Stimulated activated CD8-positive, alpha-beta memory T cell treated with anti-CD3 and anti-CD28 coated beads, Interleukin-7, amount 100 ng/mL, for 24 hours (primary cell): ENCODE measurements at regions not wholly inside any gene's neighbourhood (a gene's known extent, or its start where the extent isn't known, plus 50 kb on each side); places are given as distances from the start of the nearest gene placed in this dataset.

ENCODE experiments used
- DNase-seq: peaks from one replicate; pipeline ENCODE4 v3.0.0-alpha.2; 2020; ENCODE audit warnings: low read depth

DNA sequence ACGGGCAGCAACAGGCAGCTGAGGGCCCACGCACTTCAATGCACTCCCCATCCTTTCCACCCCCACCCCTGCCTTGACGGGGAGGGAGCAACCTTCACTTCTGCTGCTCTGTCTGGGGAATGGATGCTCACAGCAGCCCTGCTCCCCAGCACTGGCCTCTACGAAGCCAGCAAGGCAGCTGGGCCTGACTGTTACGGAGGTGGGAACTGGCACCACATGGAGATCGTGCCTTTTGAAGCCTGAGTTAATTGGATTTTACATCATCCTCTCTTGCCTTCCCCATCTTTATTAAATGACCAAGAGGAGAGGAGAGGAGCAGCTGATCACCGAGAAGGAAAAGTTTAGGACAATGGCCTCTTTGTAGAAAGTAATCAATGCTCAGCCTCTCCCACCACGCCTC lies 187.0 kb upstream of the RPL38 start:
- no peak for DNase-seq

DNA sequence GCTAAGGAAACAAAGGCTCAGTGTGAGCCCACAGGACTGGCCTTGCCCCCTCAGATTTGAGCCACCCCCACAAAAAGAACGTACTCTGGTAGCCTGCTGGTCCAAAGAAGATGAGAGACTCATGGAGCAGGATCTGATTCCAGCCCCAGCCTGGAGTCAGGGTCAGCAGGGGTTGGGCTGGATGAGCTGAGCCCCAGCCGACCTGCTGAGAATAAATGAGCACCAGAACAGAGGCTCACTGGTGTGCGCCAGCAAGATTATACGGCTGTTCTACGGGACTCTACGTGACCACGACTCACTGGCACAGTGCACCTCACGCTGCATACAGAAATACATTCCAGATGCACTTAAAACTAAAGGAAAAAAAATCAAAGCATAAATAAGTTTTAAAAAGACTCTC lies 186.0 kb upstream of the RPL38 start:
- no peak for DNase-seq

DNA sequence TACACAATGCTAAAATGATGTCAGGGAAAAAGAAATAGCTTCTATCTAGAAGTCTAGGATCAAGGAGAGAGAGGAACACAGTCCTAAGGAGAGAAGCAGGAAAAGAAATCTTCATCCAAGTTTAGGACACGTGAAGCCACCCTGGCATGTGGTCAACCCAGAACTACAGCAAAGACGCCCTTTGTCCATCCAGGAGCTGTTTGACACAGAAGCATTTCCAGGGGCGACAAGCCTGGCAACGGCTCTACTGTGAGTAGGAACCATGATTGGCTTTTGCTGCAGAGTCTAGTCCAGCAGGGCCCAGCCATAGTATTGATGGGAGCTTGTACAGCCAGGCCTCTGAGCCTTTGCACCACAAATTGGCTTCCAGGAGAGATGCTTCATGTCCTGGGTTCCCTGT lies 185.4 kb upstream of the RPL38 start:
- DNase-seq = no peak

DNA sequence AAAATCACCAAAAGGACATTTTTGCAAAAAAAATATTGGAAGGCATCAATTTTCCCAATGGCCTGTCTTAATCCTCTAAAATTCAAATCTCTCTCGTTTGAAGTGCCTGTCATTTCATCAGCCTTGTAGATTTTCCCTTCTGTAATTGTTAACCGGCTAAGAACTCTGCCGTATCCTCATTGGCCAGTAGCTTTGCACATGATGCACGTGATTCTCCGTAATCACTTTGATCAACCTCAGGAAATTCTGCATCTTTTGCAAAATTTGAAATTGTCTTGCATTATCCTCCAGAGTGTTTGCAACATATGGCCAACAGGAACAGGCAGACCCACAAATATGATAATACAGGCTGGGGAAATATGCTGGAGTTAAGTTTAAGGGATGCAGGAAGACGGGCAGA lies 184.2 kb upstream of the RPL38 start:
- DNase-seq = no peak

DNA sequence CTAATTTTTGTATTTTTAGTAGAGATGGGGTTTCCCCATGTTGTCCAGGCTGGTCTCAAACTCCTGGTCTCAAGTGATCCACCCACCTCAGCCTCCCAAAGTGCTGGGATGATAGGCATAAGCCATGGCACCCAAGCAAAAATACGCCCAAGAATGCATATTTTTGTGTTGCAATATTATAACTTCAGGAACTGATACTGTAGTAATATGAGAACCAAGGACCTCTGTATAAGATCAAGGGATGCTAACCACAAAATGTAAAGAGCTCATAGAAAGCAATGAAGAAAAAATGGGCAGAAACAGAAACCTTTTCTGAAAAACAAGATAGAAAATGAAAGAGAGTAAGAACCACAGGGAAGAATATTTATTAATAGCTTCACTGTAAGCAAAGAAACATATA lies 183.6 kb upstream of the RPL38 start:
- no peak for DNase-seq

DNA sequence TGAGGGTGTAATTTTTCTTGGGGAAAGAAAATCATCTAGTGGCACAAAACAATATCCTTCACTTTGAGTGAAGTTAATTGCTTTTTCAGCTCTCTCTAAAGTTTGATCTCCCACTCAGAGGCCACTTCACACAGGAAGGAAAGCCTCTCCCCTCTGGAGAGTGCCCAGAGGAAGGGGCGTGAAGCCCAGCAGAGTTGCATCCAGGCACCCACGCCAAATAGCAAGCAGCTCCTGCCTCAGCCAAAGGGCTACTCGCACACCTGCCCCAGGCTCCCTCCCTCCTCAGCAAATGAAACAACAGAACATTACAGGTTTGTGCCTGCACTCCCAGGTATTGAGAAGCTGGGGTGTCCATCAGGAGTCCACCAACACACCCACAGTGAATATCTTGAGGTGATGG lies 183.0 kb upstream of the RPL38 start:
- no peak for DNase-seq

DNA sequence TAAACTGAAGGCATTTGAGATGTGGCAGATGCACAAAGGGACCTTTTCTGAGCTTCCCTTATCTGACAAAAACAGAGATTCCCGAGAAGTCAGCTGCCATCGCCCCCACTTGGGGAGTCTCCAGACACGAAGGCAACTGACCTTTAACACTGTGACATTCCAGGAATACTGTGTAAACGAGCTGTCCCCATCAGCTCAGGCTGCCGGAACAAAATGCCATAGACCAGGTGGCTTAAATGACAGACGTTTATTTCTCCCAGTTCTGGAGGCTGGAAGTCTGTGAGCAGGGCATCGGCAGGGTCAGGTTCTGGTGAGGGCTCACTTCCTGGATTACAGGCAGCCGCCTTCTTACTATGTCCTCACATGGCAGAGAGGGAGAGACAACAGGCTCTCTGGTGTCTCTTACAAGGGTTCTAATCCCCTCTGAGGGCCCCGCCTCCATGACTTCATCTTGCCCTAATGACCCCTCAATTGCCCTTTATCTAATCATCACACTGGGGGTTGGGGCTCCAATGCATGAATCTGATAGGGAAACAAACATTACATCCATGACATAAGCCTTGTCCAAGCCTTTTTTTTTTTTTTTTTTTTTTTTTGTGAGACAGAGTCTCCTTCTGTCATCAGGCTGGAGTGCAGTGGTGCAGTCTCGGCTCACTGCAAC lies 178.5 kb upstream of the RPL38 start:
- DNase-seq = no peak

DNA sequence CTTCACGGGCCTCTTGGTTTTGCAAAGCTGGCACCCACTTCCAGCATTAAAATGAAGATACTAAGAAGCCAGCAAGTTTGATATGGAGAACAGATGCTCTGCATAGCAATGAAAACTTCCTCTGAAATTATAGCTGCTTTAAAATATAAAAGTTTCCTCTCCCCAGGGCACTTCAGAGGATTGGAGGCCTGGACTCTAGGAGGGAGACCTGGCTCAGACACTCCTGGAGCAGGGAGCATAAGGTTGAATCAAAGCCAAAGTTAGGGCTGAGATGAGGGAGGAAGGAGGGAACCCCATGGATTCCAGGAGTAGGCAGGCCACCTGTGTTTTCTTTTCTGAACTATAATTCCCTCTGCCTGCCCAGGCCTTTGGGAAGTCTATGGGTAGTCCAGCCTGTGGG lies 176.0 kb upstream of the RPL38 start:
- DNase-seq = no peak

DNA sequence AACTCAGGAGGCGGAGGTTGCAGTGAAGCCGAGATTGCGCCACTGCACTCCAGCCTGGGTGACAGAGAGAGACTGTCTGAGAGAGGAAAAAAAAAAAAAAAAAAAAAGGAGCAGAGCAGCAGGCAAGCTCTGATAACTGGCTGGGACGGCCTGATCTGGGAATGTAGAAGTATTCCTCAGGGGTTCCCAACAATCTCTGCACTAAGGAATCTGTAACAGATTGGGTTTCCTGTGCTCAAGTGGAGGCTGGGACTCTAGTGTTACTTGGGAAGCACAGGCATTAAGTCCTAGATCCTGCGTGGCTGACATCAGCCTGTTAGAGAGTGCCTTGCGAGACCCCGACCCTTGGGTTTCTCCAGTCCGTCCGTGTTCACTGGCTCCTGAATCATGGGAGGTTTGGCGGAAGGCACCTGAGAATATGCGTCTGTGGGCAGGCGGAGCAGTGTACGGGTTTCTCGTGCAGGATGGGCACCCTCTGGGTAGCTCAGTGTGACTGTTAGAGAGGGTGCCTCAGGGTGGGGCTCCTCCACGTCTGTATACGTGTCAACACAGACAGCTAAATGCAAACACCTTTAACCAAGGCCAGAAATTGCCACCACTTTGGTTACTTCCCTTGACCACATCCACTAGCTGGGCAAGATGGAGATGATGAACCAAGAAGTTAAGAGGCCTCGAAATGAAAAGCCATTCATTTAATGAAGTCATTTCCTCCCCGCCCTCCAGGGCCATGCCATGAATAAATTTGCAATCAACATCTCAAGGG lies 174.9 kb upstream of the RPL38 start:
- DNase-seq = no peak

DNA sequence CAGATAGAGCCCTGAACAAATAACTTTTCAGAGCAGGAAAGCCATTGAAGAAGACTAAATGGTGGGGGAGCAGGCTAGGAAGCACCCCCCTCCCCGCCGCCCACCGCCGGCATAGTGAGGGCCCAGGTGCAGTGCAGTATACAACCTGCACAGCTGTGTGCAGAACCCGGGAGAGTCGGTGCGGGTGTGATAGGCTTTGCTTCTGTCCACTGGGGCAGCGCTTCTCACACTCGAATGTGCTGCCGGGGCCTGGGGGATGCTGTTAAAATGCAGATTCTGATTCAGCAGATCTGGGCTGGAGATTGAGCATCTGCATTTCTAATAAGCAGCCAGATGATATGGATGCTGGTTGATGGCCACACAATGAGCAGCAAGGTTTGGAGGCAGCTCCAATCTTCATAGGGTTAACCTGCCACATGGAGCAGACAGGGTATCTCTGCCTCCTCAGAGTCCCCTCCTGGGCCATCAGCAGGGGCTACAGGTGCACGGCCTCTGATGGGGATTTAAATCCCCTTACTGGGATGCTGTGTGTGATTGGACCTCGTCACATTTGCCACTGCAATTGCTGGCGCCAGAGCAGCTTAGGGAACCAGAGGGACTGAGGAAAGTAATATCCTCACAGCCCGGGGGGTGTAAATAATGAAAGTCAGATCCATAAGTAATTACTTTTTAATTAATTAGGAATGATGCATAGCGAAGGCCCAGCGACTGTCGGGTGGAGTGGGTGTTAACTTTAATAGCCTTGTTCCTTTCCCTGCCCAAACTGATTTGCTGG lies 172.0 kb upstream of the RPL38 start:
- DNase-seq = no peak

DNA sequence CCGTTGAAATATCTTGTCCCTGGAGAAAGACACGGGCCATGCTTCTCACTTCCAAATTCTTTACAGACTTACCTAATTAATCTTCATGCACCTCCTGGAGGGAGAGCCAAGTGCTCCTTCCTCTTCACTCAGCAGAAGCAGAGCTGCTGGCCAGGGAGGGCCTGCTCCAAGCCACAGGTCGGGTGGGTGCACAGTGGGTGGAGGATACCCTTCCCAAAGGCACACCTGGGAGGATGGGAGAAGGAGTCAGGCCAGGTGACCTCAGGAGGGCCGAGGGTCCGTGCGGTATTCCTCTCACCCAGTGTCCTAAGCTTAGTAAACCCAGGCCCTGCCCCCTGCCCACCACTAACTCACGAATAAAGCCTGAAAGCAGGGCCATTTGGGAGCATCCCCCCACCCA lies 171.3 kb upstream of the RPL38 start:
- DNase-seq = no peak

DNA sequence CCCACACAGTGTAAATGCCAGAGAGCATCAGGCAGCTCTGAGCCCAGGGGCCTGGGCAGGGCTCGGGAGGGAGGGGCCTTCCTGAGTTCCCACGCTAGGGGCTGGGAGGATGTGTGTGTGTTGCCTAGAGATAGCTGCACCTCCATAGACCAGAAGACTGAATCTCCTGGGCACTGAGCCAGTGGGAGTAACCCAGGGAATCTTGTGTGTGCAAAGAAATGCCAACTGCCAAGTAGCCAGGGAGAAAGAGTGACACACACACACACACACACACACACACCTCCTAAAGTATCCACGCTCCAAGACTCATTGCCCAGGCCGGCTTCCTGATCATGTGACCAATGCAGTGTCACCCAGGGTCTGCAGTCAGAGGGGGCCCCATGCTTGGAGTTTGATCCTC lies 166.2 kb upstream of the RPL38 start:
- DNase-seq = no peak

DNA sequence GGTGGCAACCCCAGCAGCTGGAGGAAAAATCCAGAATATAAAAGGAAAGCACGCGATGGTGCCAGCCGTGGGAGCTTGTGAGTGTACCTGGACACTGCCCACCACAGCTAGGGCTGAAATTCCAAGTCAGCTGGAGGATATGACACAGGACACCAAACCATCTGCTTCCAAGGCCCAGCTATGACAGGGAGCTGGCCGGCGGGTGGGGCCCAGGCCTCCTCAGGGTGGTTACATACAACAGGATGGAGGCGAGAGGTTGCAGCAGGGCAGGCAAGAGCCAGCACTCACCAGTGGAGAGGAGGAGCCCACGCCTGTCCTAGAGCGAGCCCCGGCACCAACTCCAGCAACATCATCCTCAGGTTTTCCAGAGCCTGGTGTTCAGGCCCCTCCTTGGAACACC lies 163.2 kb upstream of the RPL38 start:
- no peak for DNase-seq

DNA sequence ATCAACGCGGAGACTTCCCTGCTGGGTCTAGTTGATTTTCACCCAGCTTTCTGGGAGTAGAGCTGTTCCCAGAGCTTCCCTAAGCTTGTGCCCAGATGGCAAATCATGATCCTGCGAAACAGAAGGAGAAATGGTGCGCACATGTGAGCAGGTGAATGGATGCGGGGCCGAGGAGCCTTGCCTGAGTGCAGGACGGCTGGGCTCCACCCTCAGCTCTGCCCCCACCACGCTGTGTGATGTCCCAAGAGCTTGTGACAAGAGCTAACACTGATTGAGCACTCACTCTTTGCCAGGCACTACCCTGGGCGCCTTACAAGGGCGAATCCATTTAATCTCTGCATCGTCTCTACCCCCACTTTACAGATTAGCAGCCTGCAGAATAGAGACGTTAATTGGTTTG lies 162.7 kb upstream of the RPL38 start:
- no peak for DNase-seq

DNA sequence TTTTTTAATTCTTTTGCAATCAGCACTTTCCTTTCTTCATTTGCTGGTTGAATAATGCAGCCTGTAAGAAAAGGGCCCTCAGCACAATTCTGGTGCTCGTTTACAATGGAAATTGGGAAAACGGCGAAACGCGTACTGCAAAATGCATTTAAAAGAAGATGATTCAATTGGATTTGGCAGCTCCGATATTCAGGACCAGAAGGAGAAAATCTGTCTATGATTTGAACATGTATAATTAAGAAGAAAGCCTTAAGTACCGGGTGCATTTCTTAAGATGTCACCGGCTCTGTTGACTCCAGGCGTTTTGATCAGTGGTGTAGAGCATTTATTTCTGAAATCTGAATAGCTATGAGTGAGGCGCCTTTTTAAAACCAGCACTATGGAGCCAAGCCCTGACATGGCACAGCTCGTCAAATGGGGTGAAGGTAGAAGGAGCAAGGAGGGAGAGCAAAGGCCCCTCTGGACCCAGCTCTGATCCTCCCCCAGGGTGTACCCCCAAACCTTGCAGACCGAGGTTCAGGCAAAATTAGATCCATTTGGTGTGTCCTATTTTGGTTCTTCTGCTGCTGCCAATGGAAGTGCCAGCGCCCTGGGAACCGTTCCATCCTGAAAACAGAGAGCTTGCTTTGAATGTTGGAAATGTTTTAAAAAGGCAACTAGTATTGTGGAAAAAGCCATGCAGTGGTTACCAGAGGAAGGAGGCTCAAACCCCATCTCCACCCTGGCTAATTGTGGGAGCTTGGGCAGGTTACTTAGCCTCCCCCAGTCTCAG lies 161.4 kb upstream of the RPL38 start:
- DNase-seq = no peak

DNA sequence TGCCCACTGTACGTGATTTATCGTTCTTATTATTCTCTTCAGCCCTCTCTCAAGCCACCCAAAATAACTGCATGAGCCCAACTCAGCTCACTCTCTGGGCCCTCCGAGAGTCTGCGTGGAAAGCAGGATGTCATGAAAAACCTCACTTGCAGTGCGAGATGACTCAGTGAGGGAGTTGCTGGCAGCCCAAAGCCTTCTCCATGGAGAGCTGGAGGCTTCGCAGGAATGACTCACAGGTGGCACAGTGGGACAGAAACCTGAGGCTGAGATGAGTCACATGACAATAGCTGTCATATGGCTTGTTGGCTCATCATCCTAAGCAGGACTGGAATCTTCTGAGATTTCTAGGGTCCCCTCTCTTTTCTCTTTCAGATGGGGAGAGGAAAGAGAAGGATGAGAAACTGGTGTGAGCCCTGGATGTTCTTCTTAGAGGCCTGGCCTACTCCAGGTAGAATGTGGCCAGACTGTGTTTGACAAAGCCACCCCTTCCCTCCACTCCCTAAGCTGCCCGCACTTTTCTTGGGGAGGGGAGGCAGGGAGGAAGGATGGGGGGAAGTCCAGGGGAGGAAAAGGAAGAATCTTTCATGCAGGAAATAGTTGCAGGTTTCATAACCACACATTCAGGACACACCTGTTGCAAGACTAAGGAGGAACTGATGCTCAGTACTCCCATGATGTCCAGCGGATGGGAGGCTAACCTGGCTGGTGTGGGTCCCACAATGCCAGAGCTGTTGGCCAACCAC lies 160.6 kb upstream of the RPL38 start:
- peak; percentile 18 for DNase-seq

DNA sequence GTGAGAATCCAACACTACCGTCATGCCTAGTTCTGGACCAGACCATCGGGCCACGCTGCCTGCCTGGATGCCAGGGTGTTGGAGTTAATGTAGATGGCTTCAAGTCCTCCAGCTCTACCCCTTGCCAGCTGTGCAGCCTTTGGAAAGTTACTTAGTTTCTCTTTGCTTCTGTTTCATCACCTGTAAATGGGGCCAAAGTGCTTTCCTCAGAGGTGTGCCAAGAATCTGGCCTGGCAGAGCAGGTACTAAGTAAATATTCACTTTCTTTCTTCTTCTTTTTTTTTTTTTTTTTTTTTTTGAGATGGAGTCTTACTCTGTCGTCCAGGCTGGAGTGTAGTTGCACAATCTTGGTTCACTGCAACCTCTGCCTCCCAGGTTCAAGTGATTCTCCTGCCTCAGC lies 159.5 kb upstream of the RPL38 start:
- DNase-seq = no peak

DNA sequence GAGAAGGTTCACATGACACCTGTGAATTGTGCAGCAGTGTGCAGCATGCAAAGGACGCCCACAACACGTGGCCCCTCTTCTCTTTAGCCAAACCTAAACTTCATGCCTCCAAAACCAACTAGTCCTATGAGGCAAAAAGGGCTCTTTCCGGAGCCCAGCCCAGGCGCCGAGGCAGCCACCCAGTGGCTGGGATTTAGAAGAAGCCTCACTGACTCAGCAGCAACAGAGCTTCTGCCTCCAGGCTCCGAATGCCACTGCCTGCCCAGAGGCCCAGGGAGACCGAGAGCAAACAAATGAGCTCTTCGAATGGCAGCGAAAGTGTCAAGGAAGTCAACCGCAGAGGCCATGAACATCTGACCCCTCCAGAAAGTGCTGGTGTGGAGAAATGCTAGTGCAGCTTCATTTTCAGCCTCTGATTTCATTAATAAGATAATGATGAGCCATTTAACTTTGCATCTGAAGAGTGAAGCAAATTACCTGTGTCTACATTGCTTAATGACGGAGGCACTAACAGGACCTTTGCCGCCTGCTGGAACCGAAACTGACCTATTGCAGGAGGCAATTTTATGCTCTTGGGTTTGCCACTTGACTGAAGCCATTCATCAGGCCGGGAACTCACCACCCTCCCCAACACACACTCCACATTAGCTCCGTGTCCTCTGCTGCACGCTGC lies 157.7 kb upstream of the RPL38 start:
- DNase-seq = no peak

DNA sequence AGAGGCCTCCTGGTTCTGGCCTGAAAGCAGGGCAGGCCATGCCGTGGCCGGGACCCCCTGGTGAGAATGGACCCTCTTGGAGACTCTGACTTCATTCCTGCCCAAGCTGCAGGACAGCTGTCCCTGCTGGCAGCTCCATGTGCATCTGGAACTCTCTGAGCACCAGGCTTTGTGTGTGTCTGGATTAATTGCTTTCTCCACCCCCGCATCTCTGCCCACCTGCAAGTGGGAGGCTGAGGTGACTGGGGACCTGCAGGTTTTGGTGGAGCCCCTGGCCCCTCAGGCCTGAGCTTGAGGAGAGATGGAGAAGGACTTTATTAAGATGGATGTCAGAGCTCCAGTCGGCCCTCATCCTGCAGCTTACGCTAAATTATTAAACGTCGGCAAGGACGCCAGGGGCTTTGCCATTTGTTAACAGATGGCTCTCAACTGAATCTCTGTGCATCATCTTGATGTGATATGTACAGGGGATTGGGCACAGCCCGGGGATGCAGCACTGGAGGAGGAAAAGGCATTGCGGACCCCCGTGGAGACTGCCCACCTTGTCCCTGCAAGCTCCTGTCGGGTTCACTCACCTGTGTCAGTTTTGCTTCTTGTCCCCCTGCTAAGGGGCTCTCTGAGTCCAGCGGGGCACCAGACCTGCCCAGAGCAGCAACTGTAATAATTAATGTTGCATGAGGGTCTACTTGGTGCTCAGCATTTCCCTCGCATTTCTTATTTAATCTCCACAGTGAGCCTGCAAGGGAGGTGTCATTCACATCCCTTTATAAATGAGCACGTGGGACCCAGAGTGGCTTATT lies 154.1 kb upstream of the RPL38 start:
- no peak for DNase-seq

DNA sequence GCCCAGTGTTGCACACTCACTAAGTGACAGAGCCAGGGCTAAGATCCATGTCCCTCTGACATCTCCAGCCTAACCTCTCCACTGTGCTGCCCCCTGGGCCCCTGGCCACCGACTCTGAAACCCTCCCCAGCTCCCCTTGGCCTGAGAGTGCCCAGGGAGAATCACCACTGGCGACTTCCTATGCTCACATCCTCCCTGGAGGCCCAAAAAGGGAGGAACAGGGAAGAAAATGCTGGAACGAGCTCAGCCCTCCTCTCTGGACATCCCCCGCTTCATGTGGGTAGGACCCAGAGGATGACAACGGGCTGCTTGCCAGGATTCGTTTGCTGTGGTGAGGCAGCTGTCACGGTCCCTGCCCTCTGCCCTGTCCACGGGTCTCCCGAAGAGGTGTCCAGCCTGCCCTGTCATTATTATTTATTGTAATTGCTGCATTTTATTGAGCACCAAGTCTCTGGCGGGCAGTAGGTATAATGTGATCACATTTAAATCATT lies 153.5 kb upstream of the RPL38 start:
- DNase-seq = no peak
